Thyroid gland (tissue), 4 donors: ENCODE measurements at regions not wholly inside any gene's neighbourhood (a gene's known extent, or its start where the extent isn't known, plus 50 kb on each side); places are given as distances from the start of the nearest gene placed in this dataset.

Experiments used
- POLR2A ChIP-seq, 2 donors: fragments of 450-650 bp; IDR thresholded peaks; one replicate each; pipeline ENCODE4 v1.6.1; 2017; ENCODE audit warnings: antibody characterized with exemption in 2 of 2, mild to moderate bottlenecking in 2 of 2, moderate library complexity in 1 of 2
- TF ChIP-seq, protein P1 (sequence below), 6 experiments: fragments of 200-600 bp in 3 of 6; fragments of 450-650 bp in 3 of 6; sonication (generic) in 3 of 6; IDR thresholded peaks; one replicate each; pipeline ENCODE4 v1.5.1; 2016 to 2019; ENCODE audit warnings: antibody characterized with exemption in 6 of 6, mild to moderate bottlenecking in 2 of 6, inconsistent platforms in 1 of 6, moderate library complexity in 1 of 6

DNA sequence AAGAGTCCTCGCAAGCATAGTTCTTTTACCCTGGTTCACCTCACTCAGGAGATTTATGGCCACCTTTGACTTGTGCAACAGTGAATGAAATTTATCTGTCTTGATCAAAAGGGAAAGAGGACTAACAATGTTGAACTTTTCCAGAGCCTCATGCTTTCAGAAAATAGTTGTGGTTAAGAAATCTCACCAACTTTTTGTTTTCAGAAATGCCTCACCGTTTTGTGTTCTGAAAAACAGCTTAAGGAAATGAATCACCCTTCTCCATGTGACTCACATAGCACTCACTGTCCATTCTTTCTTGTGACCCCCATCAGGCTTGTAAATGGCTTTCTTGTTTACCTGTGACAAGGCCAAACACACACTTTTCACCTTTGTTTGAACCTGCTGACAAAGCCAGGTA, 148.6 kb upstream of the FAM3C start:
- TF ChIP-seq, protein P1, sequence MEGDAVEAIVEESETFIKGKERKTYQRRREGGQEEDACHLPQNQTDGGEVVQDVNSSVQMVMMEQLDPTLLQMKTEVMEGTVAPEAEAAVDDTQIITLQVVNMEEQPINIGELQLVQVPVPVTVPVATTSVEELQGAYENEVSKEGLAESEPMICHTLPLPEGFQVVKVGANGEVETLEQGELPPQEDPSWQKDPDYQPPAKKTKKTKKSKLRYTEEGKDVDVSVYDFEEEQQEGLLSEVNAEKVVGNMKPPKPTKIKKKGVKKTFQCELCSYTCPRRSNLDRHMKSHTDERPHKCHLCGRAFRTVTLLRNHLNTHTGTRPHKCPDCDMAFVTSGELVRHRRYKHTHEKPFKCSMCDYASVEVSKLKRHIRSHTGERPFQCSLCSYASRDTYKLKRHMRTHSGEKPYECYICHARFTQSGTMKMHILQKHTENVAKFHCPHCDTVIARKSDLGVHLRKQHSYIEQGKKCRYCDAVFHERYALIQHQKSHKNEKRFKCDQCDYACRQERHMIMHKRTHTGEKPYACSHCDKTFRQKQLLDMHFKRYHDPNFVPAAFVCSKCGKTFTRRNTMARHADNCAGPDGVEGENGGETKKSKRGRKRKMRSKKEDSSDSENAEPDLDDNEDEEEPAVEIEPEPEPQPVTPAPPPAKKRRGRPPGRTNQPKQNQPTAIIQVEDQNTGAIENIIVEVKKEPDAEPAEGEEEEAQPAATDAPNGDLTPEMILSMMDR (IDR thresholded peaks at IDR 0.05) = no peak
- TF ChIP-seq POLR2A (IDR thresholded peaks at IDR 0.05) = no peak
